Ishikawa (cell line): ENCODE measurements at regions not wholly inside any gene's neighbourhood (a gene's known extent, or its start where the extent isn't known, plus 50 kb on each side); places are given as distances from the start of the nearest gene placed in this dataset.

Source experiments
- CREB1 ChIP-seq: IDR thresholded peaks from 2 replicates; pipeline ENCODE4 v1.6.1; 2012; ENCODE audit warnings: low read depth
- EGR1 ChIP-seq: IDR thresholded peaks from 2 replicates; pipeline ENCODE4 v1.6.1; 2012
- RAD21 ChIP-seq: IDR thresholded peaks from 2 replicates; pipeline ENCODE4 v1.6.1; 2012; ENCODE audit warnings: low read depth
- TCF12 ChIP-seq: IDR thresholded peaks from 2 replicates; pipeline ENCODE4 v1.6.1; 2012; ENCODE audit warnings: low read depth
- YY1 ChIP-seq: IDR thresholded peaks from 2 replicates; pipeline ENCODE4 v1.6.1; 2012; ENCODE audit warnings: low read depth

DNA sequence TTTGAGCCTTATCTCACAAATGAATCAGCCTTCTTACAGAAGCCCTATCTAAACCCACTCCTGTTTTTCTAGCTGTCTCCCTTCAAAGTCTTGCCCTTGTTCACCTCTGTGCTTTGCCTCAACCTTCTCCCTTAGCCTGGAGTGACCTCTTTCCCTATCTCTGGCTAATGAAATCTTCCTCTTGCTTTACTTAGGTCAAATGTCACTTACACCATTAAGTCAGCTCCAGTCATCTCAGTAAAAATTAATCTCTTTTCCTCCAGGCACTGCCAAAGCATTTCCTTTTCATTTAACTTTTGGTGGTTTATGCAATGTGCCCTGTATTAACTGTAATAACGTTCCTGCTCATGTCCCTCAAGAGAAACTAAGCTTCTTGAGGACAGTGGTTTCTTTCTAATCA lies 596.5 kb upstream of the MIR17HG start:
- TF ChIP-seq CREB1 (no peak), TCF12 (no peak), RAD21 (no peak), EGR1 (no peak), YY1 (no peak)
